ENCODE measurements at regions not wholly inside any gene's neighbourhood (a gene's known extent, or its start where the extent isn't known, plus 50 kb on each side); places are given as distances from the start of the nearest gene placed in this dataset.

DNA sequence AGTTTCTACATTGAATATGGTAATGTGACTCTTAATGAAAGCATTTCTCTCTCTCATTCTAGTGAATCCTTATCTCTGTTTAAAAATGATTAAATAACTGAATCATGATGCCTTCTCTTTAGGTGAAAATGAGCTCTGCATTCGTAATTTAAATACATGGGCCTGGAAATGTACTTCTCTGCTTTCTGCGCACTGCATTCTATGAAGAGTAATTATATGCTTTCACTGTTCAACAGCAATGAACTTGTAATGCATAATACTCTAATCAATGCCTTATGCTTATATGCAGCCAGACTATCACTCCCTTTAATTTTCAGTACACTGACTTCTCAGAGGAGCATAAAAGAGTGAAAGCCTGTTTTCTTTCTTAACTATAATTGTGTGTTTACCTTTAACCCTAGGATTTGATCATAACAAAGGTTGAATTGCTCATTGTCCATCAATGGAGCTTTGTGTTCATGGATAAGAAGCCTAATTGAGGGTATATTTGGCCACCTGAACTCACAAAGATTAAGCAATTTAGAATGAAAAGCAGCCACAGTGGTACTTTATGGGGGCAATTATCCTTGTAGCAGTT lies 330.8 kb upstream of the PDZRN3 start:
- TF ChIP-seq, protein P1, sequence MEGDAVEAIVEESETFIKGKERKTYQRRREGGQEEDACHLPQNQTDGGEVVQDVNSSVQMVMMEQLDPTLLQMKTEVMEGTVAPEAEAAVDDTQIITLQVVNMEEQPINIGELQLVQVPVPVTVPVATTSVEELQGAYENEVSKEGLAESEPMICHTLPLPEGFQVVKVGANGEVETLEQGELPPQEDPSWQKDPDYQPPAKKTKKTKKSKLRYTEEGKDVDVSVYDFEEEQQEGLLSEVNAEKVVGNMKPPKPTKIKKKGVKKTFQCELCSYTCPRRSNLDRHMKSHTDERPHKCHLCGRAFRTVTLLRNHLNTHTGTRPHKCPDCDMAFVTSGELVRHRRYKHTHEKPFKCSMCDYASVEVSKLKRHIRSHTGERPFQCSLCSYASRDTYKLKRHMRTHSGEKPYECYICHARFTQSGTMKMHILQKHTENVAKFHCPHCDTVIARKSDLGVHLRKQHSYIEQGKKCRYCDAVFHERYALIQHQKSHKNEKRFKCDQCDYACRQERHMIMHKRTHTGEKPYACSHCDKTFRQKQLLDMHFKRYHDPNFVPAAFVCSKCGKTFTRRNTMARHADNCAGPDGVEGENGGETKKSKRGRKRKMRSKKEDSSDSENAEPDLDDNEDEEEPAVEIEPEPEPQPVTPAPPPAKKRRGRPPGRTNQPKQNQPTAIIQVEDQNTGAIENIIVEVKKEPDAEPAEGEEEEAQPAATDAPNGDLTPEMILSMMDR (IDR thresholded peaks at IDR 0.05; ENCODE audit: low read depth, low read length, poor library complexity, severe bottlenecking) = no peak
- TF ChIP-seq EZH2phosphoT487 (IDR thresholded peaks at IDR 0.05; ENCODE audit: borderline replicate concordance, low read length) = no peak
